Tibial artery (tissue), 4 donors: ENCODE measurements at regions not wholly inside any gene's neighbourhood (a gene's known extent, or its start where the extent isn't known, plus 50 kb on each side); places are given as distances from the start of the nearest gene placed in this dataset.

Experiments
- DNase-seq, 2 donors: peaks; one replicate each; pipeline ENCODE4 v3.0.0-alpha.2; 2019
- H3K27ac ChIP-seq, 2 donors: fragments of 200-600 bp; sonication (generic) in 1 of 2; 1 replicate in 1 of 2; 2 replicates in 1 of 2; pipeline ENCODE4 v1.5.1; 2018 to 2019; ENCODE audit warnings: mild to moderate bottlenecking in 1 of 2
- H3K27me3 ChIP-seq, 2 donors: fragments of 200-600 bp; sonication (generic) in 1 of 2; one replicate each; pipeline versions ENCODE4 v1.5.1 to v1.6.0; 2016 to 2019
- H3K36me3 ChIP-seq, 3 donors: fragments of 200-600 bp; sonication (generic) in 2 of 3; one replicate each; pipeline ENCODE4 v1.5.1; 2016 to 2019; ENCODE audit warnings: mild to moderate bottlenecking in 2 of 3
- H3K4me1 ChIP-seq, 4 donors: fragments of 200-600 bp; sonication (generic) in 2 of 4; 1 replicate in 3 of 4; 2 replicates in 1 of 4; pipeline ENCODE4 v1.5.1; 2016 to 2019
- H3K4me3 ChIP-seq, 2 donors: fragments of 200-600 bp; sonication (generic) in 1 of 2; 1 replicate in 1 of 2; 2 replicates in 1 of 2; pipeline ENCODE4 v1.5.1; 2018 to 2019; ENCODE audit warnings: mild to moderate bottlenecking in 2 of 2
- H3K9me3 ChIP-seq, 3 donors: fragments of 200-600 bp; sonication (generic) in 1 of 3; one replicate each; pipeline ENCODE4 v1.5.1; 2016 to 2019
- CTCF ChIP-seq, 2 experiments: fragments of 200-600 bp in 1 of 2; fragments of 450-650 bp in 1 of 2; IDR thresholded peaks; one replicate each; pipeline ENCODE4 v1.5.1; 2017 to 2019; ENCODE audit warnings: antibody characterized with exemption in 2 of 2, mild to moderate bottlenecking in 1 of 2, moderate library complexity in 1 of 2
- intact Hi-C: fragments of 100-400 bp; cut with DNase I; formaldehyde crosslinking; loops from one replicate; pipeline ENCODE4 v1.15.0; 2023; ENCODE audit warnings: low total_unique reads

DNA sequence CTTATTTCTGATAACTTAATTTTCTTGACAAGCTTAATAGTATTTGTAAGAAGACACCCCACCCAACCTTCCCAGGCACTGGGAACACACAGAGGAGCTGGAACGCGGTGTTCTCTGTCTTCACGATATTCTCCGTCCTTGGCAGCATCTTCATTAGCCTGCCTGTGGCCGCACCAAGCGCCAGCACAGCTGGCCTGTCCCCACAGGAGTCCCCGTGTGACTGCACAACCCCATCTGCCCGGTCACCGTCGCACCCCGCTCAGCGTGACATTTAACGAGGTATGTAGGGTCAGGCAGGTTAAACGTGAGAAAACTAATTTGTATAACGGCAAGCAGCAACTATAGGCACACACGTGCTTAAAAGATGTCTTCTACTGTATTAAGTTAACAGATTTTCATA is 293.3 kb downstream of the BRD1 start:
- H3K4me3 ChIP-seq, result no peak overlapping the region
- no peaks in the 10 kb centered on the region for H3K4me1 ChIP-seq
- peaks cover 0 to 22% of the 10 kb centered on the region in 2 donors for H3K27me3 ChIP-seq
- no peaks in the 10 kb centered on the region for H3K36me3 ChIP-seq
- H3K27ac ChIP-seq, result no peak overlapping the region
- intact Hi-C loops, result no loop called here
- no peaks in the 10 kb centered on the region for H3K9me3 ChIP-seq
- no peak for TF ChIP-seq CTCF (IDR thresholded peaks at IDR 0.05)
- DNase-seq, result peak; percentile 3 to 21

GRCh38 chr22:49533886-49534285 is 293.8 kb downstream of the BRD1 start:
- intact Hi-C loops, result no loop called here
- no peak overlapping the region for H3K27ac ChIP-seq

DNA sequence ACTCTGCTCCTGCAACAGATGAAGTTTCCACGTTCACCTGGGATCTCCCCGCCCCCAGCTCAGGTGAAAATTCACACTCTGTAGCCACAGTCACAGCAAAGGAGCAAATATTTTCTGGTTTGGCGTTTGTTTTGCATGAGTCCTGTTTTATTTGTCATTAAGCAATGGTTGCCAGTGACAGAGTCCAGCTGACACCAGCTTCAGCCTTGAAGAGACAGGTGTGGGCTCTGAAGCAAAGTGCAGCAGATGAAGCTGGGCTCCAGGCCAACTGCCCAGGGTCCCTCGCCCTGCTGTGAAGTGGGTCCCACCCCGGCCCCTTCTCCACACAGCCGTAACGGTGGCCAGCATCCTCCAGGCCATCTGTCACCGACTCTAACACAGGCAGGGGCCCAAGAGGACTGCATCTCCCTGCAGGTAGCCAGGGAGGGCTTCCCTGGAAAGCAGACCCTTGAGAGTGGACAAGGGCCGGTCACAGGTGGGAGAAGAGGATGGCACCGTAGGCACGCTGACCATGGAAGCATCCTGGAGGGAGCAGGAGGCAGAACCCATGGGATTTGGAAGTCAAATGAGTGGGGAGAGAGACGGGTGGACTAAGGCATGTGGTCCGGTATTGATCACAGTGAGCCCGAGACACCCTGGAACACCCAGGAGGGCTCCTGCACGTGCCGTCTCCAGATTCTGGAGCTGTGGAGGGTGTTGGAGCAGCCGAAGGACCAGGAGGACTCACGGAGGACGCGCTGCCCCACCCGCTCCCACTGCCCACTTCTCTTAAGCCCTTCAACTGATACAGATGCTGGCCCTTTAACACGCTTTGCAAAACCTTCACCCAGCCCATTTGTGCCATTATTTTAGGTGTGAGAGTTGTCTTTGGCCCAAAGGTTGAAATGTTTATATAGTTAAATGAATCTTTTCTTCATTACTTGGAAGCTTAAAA is 294.5 kb downstream of the BRD1 start:
- intact Hi-C loops, result no loop called here
- Histone ChIP-seq H3K27ac (no peak overlapping the region), H3K9me3 (no peaks in the 10 kb centered on the region), H3K36me3 (no peaks in the 10 kb centered on the region), H3K27me3 (peaks cover 0 to 22% of the 10 kb centered on the region in 2 donors), H3K4me1 (no peaks in the 10 kb centered on the region), H3K4me3 (no peak overlapping the region)
- DNase-seq, result peak in 1 of 2 donors; percentile 27
- no peak for TF ChIP-seq CTCF (IDR thresholded peaks at IDR 0.05)

More at GRCh38 chr22:49533886-49534285, 293.8 kb downstream of the BRD1 start:
- DNase-seq, result peak; percentile 8 to 49
- TF ChIP-seq CTCF (IDR thresholded peaks at IDR 0.05), result no peak
- Histone ChIP-seq H3K9me3 (no peaks in the 10 kb centered on the region), H3K27me3 (peaks cover 0 to 22% of the 10 kb centered on the region in 2 donors), H3K4me1 (no peaks in the 10 kb centered on the region), H3K4me3 (no peak overlapping the region), H3K36me3 (no peaks in the 10 kb centered on the region)

- no peak for TF ChIP-seq CTCF (IDR thresholded peaks at IDR 0.05)
- intact Hi-C loops, result no loop called here
Measured at GRCh38 chr22:49531368-49531791, 296.3 kb downstream of the BRD1 start.

DNA sequence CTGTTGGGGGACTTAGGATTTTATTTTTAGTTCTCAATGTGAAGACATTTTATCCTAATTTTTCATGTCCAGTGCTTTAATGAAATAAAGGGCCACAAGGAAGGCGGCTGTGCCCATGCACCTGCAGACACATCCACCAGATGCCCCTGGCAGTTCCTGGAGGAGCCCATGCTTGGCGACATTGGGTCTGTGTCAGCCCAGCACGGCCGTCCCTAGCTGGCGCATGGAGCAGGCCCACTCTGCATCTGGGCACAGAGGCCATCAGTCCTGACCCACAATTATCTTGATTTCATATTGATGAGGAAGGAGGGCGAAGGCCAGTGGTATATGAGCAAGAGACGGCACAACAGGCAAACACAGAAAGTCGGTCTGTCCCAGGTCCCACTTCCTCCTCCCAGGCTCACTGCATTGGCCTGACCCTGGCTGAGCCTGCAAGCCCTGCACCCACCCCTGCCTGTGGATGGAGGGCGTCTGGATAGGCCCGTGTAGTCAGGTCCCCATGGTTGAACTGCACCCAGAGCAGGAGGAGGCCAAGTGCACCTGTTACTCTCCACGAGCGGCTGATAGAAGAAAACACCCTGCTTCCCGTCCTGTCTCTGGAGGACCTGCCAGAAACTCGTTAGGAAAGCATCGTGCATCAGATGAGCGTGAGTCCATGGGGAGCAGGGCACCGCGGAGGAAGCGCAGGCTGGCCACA is 296.9 kb downstream of the BRD1 start:
- Histone ChIP-seq H3K27me3 (peaks cover 0 to 15% of the 10 kb centered on the region in 2 donors), H3K36me3 (no peaks in the 10 kb centered on the region), H3K4me1 (no peaks in the 10 kb centered on the region), H3K4me3 (no peak overlapping the region), H3K27ac (no peak overlapping the region), H3K9me3 (no peaks in the 10 kb centered on the region)
- no peak for DNase-seq
- intact Hi-C loops, result no loop called here
- no peak for TF ChIP-seq CTCF (IDR thresholded peaks at IDR 0.05)

More at GRCh38 chr22:49531368-49531791, 296.3 kb downstream of the BRD1 start:
- no peak overlapping the region for H3K27ac ChIP-seq
- no peak overlapping the region for H3K4me3 ChIP-seq
- DNase-seq, result no peak
- H3K27me3 ChIP-seq, result peaks cover 0 to 18% of the 10 kb centered on the region in 2 donors
- H3K4me1 ChIP-seq, result no peaks in the 10 kb centered on the region
- no peaks in the 10 kb centered on the region for H3K9me3 ChIP-seq
- no peaks in the 10 kb centered on the region for H3K36me3 ChIP-seq
